GM23338 (cell line): ENCODE measurements at regions not wholly inside any gene's neighbourhood (a gene's known extent, or its start where the extent isn't known, plus 50 kb on each side); places are given as distances from the start of the nearest gene placed in this dataset.

Experiments
- EZH2 ChIP-seq: fragments of 200-600 bp; sonication (generic); IDR thresholded peaks from one replicate; pipeline ENCODE4 v1.8.0; 2017; ENCODE audit warnings: antibody characterized with exemption, mild to moderate bottlenecking, low read depth; ENCODE audit not compliant: unreplicated experiment
- POLR2AphosphoS5 ChIP-seq: IDR thresholded peaks from 2 replicates; pipeline ENCODE4 v1.6.1; 2016; ENCODE audit warnings: antibody characterized with exemption, low read depth
- TF ChIP-seq, protein P1 (sequence below), 2 experiments: fragments of 200-600 bp in 1 of 2; sonication (generic) in 1 of 2; conservative IDR thresholded peaks; 2 replicates each; pipeline versions ENCODE4 v1.5.1 to v1.6.1; 2016 to 2017; ENCODE audit warnings: antibody characterized with exemption in 2 of 2, low read depth in 2 of 2, mild to moderate bottlenecking in 2 of 2, moderate library complexity in 1 of 2

DNA sequence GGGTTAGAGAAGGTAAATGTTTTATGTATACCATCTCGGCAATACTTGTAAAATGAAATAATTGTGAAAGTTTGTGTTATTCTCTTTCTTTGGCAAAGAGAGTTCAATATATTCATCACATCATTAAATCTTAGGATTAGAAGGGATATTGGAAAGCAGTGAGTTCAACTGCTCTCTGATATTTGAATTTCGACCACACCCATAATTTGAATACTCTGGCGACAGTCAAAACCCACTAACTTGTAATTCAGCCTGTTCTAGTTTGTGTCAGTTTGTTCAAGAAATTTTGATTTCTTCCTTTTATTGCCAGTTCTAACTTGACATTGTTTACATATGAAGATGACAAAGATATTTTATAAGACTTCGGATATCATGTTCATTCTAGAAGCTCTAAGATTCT is 1380.5 kb upstream of the CDH8 start:
- TF ChIP-seq, protein P1, sequence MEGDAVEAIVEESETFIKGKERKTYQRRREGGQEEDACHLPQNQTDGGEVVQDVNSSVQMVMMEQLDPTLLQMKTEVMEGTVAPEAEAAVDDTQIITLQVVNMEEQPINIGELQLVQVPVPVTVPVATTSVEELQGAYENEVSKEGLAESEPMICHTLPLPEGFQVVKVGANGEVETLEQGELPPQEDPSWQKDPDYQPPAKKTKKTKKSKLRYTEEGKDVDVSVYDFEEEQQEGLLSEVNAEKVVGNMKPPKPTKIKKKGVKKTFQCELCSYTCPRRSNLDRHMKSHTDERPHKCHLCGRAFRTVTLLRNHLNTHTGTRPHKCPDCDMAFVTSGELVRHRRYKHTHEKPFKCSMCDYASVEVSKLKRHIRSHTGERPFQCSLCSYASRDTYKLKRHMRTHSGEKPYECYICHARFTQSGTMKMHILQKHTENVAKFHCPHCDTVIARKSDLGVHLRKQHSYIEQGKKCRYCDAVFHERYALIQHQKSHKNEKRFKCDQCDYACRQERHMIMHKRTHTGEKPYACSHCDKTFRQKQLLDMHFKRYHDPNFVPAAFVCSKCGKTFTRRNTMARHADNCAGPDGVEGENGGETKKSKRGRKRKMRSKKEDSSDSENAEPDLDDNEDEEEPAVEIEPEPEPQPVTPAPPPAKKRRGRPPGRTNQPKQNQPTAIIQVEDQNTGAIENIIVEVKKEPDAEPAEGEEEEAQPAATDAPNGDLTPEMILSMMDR (conservative IDR thresholded peaks at IDR 0.05; ENCODE audit: low read depth in 2 of 2), result no peak
- no peak for TF ChIP-seq POLR2AphosphoS5
- no peak for TF ChIP-seq EZH2
